Endothelial cell of umbilical vein (primary cell): ENCODE measurements at regions not wholly inside any gene's neighbourhood (a gene's known extent, or its start where the extent isn't known, plus 50 kb on each side); places are given as distances from the start of the nearest gene placed in this dataset.

ENCODE experiments used
- BruUV-seq: library from RNA; stranded (reverse); fragments of 400-500 nt; replicated peaks from 2 replicates; lab custom pipeline; 2021; lab: Mats Ljungman, UMichigan
- CTCF ChIA-PET: fragments of 300-600, 350-600 bp; sonication (Branson Sonifier 250); formaldehyde crosslinking; loops from one replicate; lab custom pipeline; 2021; ENCODE audit warnings: antibody characterized with exemption, inconsistent platforms; lab: Charles Lee
- POLR2A ChIA-PET: fragments of 300-600, 350-600 bp; sonication (Branson Sonifier 250); formaldehyde crosslinking; loops from one replicate; lab custom pipeline; 2021; ENCODE audit warnings: antibody characterized with exemption, inconsistent platforms; lab: Charles Lee
- DNase-seq: peaks from one replicate; pipeline ENCODE4 v3.0.0-alpha.2; 2011; ENCODE audit warnings: low read depth, low spot score
- FAIRE-seq: peaks from 2 replicates; lab custom pipeline; 2011; peaks lifted over from hg19 to GRCh38; lab: Jason Lieb, UNC
- H2AFZ ChIP-seq: 2 replicates; pipeline ENCODE4 v1.6.0; 2012; ENCODE audit warnings: low read depth, low read length, control low read depth, inconsistent platforms
- H3K27ac ChIP-seq: 2 replicates; pipeline ENCODE4 v1.5.1; 2011; ENCODE audit warnings: low read depth, mild to moderate bottlenecking, control low read depth, low read length, moderate library complexity; ENCODE audit not compliant: insufficient read depth
- H3K27me3 ChIP-seq, 2 experiments: 2 replicates each; pipeline versions ENCODE4 v1.6.0 to v1.6.1; 2011; ENCODE audit warnings: low read length in 2 of 2, mixed read lengths in 1 of 2; ENCODE audit not compliant: control insufficient read depth in 2 of 2, insufficient read depth in 2 of 2
- H3K36me3 ChIP-seq, 2 experiments: 2 replicates in 1 of 2; 3 replicates in 1 of 2; pipeline ENCODE4 v1.5.1; 2011; ENCODE audit warnings: low read length in 2 of 2, mild to moderate bottlenecking in 1 of 2, moderate library complexity in 1 of 2; ENCODE audit not compliant: control insufficient read depth in 2 of 2, insufficient read depth in 2 of 2; ENCODE audit errors: extremely low read depth in 1 of 2
- H3K4me1 ChIP-seq: 3 replicates; pipeline ENCODE4 v1.5.1; 2011; ENCODE audit warnings: mild to moderate bottlenecking, low read length; ENCODE audit not compliant: control insufficient read depth, insufficient read depth; ENCODE audit errors: extremely low read depth
- H3K4me2 ChIP-seq: 2 replicates; pipeline ENCODE4 v1.6.1; 2011; ENCODE audit warnings: low read length, control low read depth, mixed read lengths; ENCODE audit not compliant: insufficient read depth
- H3K4me3 ChIP-seq, 3 experiments: fragments of 200-600 bp in 1 of 3; sonication (generic), shearing (Covaris generic) in 1 of 3; replicated peaks in 1 of 3; 2 replicates each; pipeline ENCODE4 v1.5.1; 2011 to 2016; ENCODE audit warnings: control low read depth in 3 of 3, low read length in 3 of 3, mild to moderate bottlenecking in 2 of 3, inconsistent platforms in 1 of 3, low read depth in 1 of 3, moderate library complexity in 1 of 3; ENCODE audit not compliant: insufficient read depth in 1 of 3
- H3K79me2 ChIP-seq: 2 replicates; pipeline ENCODE4 v1.6.0; 2012; ENCODE audit warnings: low read length, inconsistent platforms; ENCODE audit not compliant: control insufficient read depth, insufficient read depth
- H3K9ac ChIP-seq: replicated peaks from 2 replicates; pipeline ENCODE3; 2011; ENCODE audit warnings: low read length, control low read depth; ENCODE audit not compliant: insufficient read depth; ENCODE audit errors: extremely low read depth
- H3K9me1 ChIP-seq: replicated peaks from 3 replicates; pipeline ENCODE4 v1.6.0; 2011; ENCODE audit warnings: mild to moderate bottlenecking, low read length; ENCODE audit not compliant: control insufficient read depth, insufficient read depth; ENCODE audit errors: extremely low read depth
- H3K9me3 ChIP-seq: replicated peaks from 2 replicates; pipeline ENCODE4 v1.5.1; 2012; ENCODE audit warnings: low read length, inconsistent platforms; ENCODE audit not compliant: control insufficient read depth, insufficient read depth
- H4K20me1 ChIP-seq: replicated peaks from 2 replicates; pipeline ENCODE3; 2011; ENCODE audit warnings: mild to moderate bottlenecking, low read length; ENCODE audit not compliant: control insufficient read depth, insufficient read depth; ENCODE audit errors: extremely low read depth
- EZH2 ChIP-seq: IDR thresholded peaks from 2 replicates; pipeline ENCODE4 v1.6.1; 2012; ENCODE audit warnings: borderline replicate concordance, low read depth, mild to moderate bottlenecking, moderate library complexity, low read length, inconsistent platforms; ENCODE audit not compliant: severe bottlenecking
- FOS ChIP-seq: IDR thresholded peaks from 2 replicates; pipeline ENCODE4 v1.6.1; 2011; ENCODE audit warnings: mild to moderate bottlenecking, low read length, moderate library complexity, borderline replicate concordance; ENCODE audit not compliant: insufficient read depth
- GATA2 ChIP-seq: IDR thresholded peaks from 2 replicates; pipeline ENCODE4 v1.7.0; 2011; ENCODE audit warnings: low read depth, mild to moderate bottlenecking, moderate library complexity, mixed read lengths, low read length; ENCODE audit not compliant: insufficient read length, insufficient read depth
- JUN ChIP-seq: IDR thresholded peaks from 2 replicates; pipeline ENCODE4 v1.6.1; 2011; ENCODE audit warnings: borderline replicate concordance, low read depth; ENCODE audit not compliant: insufficient read length, insufficient read depth
- MYC ChIP-seq: IDR thresholded peaks from one replicate; pipeline ENCODE4 v1.6.1; 2011; ENCODE audit warnings: mild to moderate bottlenecking, low read depth, low read length
- POLR2AphosphoS5 ChIP-seq: IDR thresholded peaks from 2 replicates; pipeline ENCODE4 v1.6.1; 2012; ENCODE audit warnings: low read depth, mild to moderate bottlenecking, control low read depth, low read length, moderate library complexity; ENCODE audit not compliant: insufficient read depth
- dilution Hi-C: fragments of 300-500 bp; cut with MboI; formaldehyde crosslinking; loops from one replicate; pipeline ENCODE4 v1.15.0; 2019; ENCODE audit warnings: low sequenced_read_pairs; ENCODE audit not compliant: extremely low pct_ligation_motif_present
- intact Hi-C: fragments of 100-400 bp; cut with micrococcal nuclease; formaldehyde crosslinking; loops from one replicate; pipeline ENCODE4 v1.10.0; 2022
- TF ChIP-seq, protein P1 (sequence below), 2 donors: IDR thresholded peaks; 1 replicate in 1 of 2; 2 replicates in 1 of 2; pipeline ENCODE4 v1.5.1; 2011; ENCODE audit warnings: low read length in 2 of 2, mild to moderate bottlenecking in 2 of 2, moderate library complexity in 2 of 2, control low read depth in 1 of 2, inconsistent platforms in 1 of 2, low read depth in 1 of 2; ENCODE audit not compliant: insufficient read depth in 1 of 2; ENCODE audit errors: extremely low read depth in 1 of 2
- TF ChIP-seq, protein P2 (sequence below): IDR thresholded peaks from 2 replicates; pipeline ENCODE4 v1.6.1; 2011; ENCODE audit not compliant: insufficient read depth, insufficient read length

DNA sequence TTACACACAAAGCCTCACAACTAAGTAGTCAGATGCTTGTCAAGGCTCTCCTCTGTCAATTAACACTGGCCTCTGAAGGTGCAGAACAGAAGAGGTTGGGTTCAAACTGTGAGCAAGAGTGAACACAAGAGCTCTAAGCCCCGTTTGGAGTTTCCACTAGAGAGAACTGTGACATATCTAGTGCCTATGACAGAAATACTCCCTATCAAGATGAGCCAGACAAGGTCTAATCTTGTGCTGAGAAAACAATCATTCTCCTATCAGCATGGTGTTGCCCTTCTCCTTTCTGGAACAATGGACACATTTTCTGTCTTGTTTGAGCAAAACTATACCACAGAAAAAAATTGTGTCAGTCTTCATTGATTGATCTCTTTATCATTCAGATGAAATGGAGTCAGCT is 62.4 kb upstream of the CCDC71L start:
- no peak for FAIRE-seq
- no peaks in the 10 kb centered on the region for H4K20me1 ChIP-seq
- no peaks in the 10 kb centered on the region for H3K79me2 ChIP-seq
- BruUV-seq, result no TSS peak
- no peaks in the 10 kb centered on the region for H3K9me3 ChIP-seq
- TF ChIP-seq, protein P1, sequence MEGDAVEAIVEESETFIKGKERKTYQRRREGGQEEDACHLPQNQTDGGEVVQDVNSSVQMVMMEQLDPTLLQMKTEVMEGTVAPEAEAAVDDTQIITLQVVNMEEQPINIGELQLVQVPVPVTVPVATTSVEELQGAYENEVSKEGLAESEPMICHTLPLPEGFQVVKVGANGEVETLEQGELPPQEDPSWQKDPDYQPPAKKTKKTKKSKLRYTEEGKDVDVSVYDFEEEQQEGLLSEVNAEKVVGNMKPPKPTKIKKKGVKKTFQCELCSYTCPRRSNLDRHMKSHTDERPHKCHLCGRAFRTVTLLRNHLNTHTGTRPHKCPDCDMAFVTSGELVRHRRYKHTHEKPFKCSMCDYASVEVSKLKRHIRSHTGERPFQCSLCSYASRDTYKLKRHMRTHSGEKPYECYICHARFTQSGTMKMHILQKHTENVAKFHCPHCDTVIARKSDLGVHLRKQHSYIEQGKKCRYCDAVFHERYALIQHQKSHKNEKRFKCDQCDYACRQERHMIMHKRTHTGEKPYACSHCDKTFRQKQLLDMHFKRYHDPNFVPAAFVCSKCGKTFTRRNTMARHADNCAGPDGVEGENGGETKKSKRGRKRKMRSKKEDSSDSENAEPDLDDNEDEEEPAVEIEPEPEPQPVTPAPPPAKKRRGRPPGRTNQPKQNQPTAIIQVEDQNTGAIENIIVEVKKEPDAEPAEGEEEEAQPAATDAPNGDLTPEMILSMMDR (IDR thresholded peaks at IDR 0.05; ENCODE audit: extremely low read depth in 1 of 2, insufficient read depth in 1 of 2, low read depth in 1 of 2, low read length in 2 of 2), result no peak
- TF ChIP-seq GATA2 (no peak), FOS (no peak), EZH2 (no peak), MYC (no peak), JUN (no peak), POLR2AphosphoS5 (no peak)
- TF ChIP-seq, protein P2, sequence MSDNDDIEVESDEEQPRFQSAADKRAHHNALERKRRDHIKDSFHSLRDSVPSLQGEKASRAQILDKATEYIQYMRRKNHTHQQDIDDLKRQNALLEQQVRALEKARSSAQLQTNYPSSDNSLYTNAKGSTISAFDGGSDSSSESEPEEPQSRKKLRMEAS, result no peak
- peaks cover 15% of the 10 kb centered on the region for H3K4me1 ChIP-seq
- no peaks in the 10 kb centered on the region for H3K27me3 ChIP-seq
- H2AFZ ChIP-seq, result no peak overlapping the region
- H3K9ac ChIP-seq, result no peak overlapping the region
- no peak for DNase-seq
- POLR2A ChIA-PET, result no interaction called here
- CTCF ChIA-PET, result interaction anchor here (0.6 to 2.3 kb wide), 3 partner anchors 13 to 452 kb away, joined by 3 to 10 read pairs (median 4); no protein-coding TSS in a partner anchor
- H3K4me2 ChIP-seq, result no peak overlapping the region
- no peaks in the 10 kb centered on the region for H3K36me3 ChIP-seq
- intact Hi-C loops, result no loop called here
- no peaks in the 10 kb centered on the region for H3K9me1 ChIP-seq
- no peak overlapping the region for H3K27ac ChIP-seq
- dilution Hi-C loops, result no loop called here
- H3K4me3 ChIP-seq, result no peak overlapping the region
